Vagina (tissue), 2 donors: ENCODE measurements at regions not wholly inside any gene's neighbourhood (a gene's known extent, or its start where the extent isn't known, plus 50 kb on each side); places are given as distances from the start of the nearest gene placed in this dataset.

Source experiments
- DNase-seq, 2 donors: peaks; one replicate each; pipeline ENCODE4 v3.0.0-alpha.2; 2017; ENCODE audit errors: extremely low spot score in 2 of 2
- H3K27ac ChIP-seq: fragments of 200-600 bp; sonication (generic); one replicate; pipeline ENCODE4 v1.5.1; 2019
- H3K27me3 ChIP-seq: fragments of 200-600 bp; sonication (generic); one replicate; pipeline ENCODE4 v1.5.1; 2019
- H3K36me3 ChIP-seq, 2 donors: fragments of 200-600 bp; sonication (generic); one replicate each; pipeline ENCODE4 v1.5.1; 2017 to 2019
- H3K4me1 ChIP-seq: fragments of 200-600 bp; sonication (generic); one replicate; pipeline ENCODE4 v1.5.1; 2019
- H3K4me3 ChIP-seq, 2 donors: fragments of 200-600 bp; sonication (generic); 1 replicate in 1 of 2; 2 replicates in 1 of 2; pipeline ENCODE4 v1.5.1; 2016 to 2019
- H3K9me3 ChIP-seq: fragments of 200-600 bp; sonication (generic); one replicate; pipeline ENCODE4 v1.5.1; 2019
- CTCF ChIP-seq, 3 experiments: fragments of 450-650 bp in 2 of 3; fragments of 200-600 bp in 1 of 3; sonication (generic) in 1 of 3; IDR thresholded peaks; one replicate each; pipeline ENCODE4 v1.5.1; 2017 to 2019; ENCODE audit warnings: antibody characterized with exemption in 3 of 3, mild to moderate bottlenecking in 2 of 3, moderate library complexity in 2 of 3
- POLR2A ChIP-seq, 2 donors: fragments of 450-650 bp; IDR thresholded peaks; one replicate each; pipeline ENCODE4 v1.6.1; 2017; ENCODE audit warnings: antibody characterized with exemption in 2 of 2, mild to moderate bottlenecking in 2 of 2, moderate library complexity in 2 of 2
- POLR2AphosphoS5 ChIP-seq, 2 donors: sonication (generic); formaldehyde crosslinking; IDR thresholded peaks; one replicate each; pipeline ENCODE4 v1.9.0; 2017; ENCODE audit warnings: antibody characterized with exemption in 2 of 2, mild to moderate bottlenecking in 2 of 2, low read depth in 1 of 2; ENCODE audit not compliant: insufficient read depth in 1 of 2
- intact Hi-C: fragments of 100-400 bp; cut with DNase I; formaldehyde crosslinking; loops from one replicate; pipeline ENCODE4 v1.15.1; 2023

DNA sequence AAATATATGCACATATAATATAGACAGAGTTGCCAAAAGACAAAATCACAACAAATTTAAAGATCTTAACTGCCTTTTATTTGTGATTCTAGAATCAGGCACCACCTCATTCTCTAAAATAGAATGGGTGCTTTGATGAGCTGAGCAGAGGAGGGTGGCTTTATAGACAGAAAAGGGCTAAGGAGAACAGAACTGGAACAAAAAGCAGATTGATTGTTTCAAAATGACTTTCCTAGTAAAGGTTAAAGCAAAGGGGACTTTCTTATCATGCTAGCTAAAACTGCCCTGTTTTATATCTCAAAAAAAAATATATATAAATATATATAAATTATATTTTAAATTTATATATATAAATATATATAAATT is 287.6 kb downstream of the FAT3 start:
- Histone ChIP-seq H3K4me1 (no peaks in the 10 kb centered on the region), H3K36me3 (no peaks in the 10 kb centered on the region), H3K27me3 (no peaks in the 10 kb centered on the region), H3K9me3 (no peaks in the 10 kb centered on the region), H3K4me3 (no peak overlapping the region), H3K27ac (no peak overlapping the region)
- TF ChIP-seq POLR2A (IDR thresholded peaks at IDR 0.05): no peak
- TF ChIP-seq POLR2AphosphoS5 (IDR thresholded peaks at IDR 0.05; ENCODE audit: insufficient read depth in 1 of 2, low read depth in 1 of 2): no peak
- TF ChIP-seq CTCF (IDR thresholded peaks at IDR 0.05): no peak
- intact Hi-C loops: no loop called here
- no peak for DNase-seq

DNA sequence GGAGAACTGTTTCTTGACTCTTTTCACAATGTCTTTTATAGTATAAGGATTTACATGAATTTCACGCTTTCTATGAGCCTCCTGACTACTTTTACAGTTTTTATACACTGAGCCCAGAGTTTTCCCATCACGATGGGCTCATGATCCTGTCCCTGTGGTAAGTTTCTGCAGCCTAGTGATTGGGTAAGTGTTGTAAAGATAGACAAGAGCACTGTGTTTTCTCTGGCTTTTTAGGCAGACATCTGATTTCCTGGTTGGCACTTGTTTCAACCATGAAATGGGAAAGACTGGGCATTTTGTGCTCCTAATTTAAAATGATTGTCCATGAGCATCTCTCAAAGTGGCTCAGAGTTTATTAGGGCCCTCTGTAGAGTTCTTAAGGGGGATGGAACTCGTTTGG is 299.0 kb downstream of the FAT3 start:
- Histone ChIP-seq H3K27me3 (no peaks in the 10 kb centered on the region), H3K27ac (no peak overlapping the region), H3K4me1 (peaks cover 10% of the 10 kb centered on the region), H3K36me3 (no peaks in the 10 kb centered on the region), H3K9me3 (no peaks in the 10 kb centered on the region), H3K4me3 (no peak overlapping the region)
- intact Hi-C loops: no loop called here
- no peak for DNase-seq
- no peak for TF ChIP-seq CTCF (IDR thresholded peaks at IDR 0.05)
- TF ChIP-seq POLR2A (IDR thresholded peaks at IDR 0.05): no peak
- no peak for TF ChIP-seq POLR2AphosphoS5 (IDR thresholded peaks at IDR 0.05; ENCODE audit: insufficient read depth in 1 of 2, low read depth in 1 of 2)

GRCh38 chr11:92524542-92524941 is 299.9 kb downstream of the FAT3 start:
- Histone ChIP-seq H3K9me3 (no peaks in the 10 kb centered on the region), H3K36me3 (no peaks in the 10 kb centered on the region), H3K27me3 (no peaks in the 10 kb centered on the region), H3K4me3 (no peak overlapping the region), H3K27ac (no peak overlapping the region), H3K4me1 (peaks cover 10% of the 10 kb centered on the region)
- intact Hi-C loops: no loop called here
- no peak for TF ChIP-seq POLR2AphosphoS5 (IDR thresholded peaks at IDR 0.05; ENCODE audit: insufficient read depth in 1 of 2, low read depth in 1 of 2)
- TF ChIP-seq CTCF (IDR thresholded peaks at IDR 0.05): no peak
- TF ChIP-seq POLR2A (IDR thresholded peaks at IDR 0.05): no peak
- DNase-seq: no peak

DNA sequence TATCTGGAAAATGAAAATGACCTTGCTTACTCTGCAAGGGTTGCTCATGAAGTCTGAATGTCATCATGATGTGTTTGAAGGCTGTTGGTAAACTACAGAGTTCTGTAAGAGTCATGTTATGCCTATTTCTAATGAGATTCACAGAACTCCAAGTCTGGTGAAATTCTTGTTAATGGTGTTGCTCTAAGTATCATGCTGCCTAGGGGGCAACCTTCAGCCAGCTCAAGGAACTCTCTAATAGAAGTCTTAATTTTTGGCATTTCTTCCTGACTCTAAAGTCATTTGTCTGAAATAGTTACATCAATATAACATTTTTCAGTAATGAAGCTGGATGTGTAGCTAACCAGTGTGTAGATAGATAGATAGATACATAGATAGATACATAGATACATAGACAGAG is 302.8 kb downstream of the FAT3 start:
- intact Hi-C loops: no loop called here
- Histone ChIP-seq H3K36me3 (no peaks in the 10 kb centered on the region), H3K27ac (no peak overlapping the region), H3K4me1 (peaks cover 10% of the 10 kb centered on the region), H3K27me3 (no peaks in the 10 kb centered on the region), H3K9me3 (no peaks in the 10 kb centered on the region), H3K4me3 (no peak overlapping the region)
- TF ChIP-seq POLR2A (IDR thresholded peaks at IDR 0.05) (no peak), POLR2AphosphoS5 (IDR thresholded peaks at IDR 0.05; ENCODE audit: insufficient read depth in 1 of 2, low read depth in 1 of 2) (no peak), CTCF (IDR thresholded peaks at IDR 0.05) (no peak)
- no peak for DNase-seq

DNA sequence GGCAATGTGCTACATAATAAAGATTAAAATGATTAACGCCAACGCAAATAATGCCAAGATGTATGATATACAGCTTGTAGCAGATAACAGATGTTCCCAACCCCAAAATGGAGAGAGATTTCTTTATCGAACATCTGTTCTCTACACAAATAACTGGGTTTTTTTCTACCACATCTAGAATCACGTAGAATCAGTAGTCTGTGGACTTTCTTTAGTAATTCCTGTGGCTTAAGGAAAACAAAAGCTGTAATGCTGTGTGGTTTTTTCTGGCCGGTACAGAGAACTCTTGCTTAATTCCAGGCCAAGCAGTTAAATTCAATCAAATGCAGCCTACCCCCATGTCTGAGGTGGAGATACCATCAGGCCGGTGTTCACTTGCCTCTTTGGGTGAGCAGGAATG is 303.4 kb downstream of the FAT3 start:
- no peak for DNase-seq
- Histone ChIP-seq H3K4me1 (peaks cover 10% of the 10 kb centered on the region), H3K36me3 (no peaks in the 10 kb centered on the region), H3K4me3 (no peak overlapping the region), H3K9me3 (no peaks in the 10 kb centered on the region), H3K27ac (no peak overlapping the region), H3K27me3 (no peaks in the 10 kb centered on the region)
- intact Hi-C loops: no loop called here
- TF ChIP-seq POLR2AphosphoS5 (IDR thresholded peaks at IDR 0.05; ENCODE audit: insufficient read depth in 1 of 2, low read depth in 1 of 2) (no peak), POLR2A (IDR thresholded peaks at IDR 0.05) (no peak), CTCF (IDR thresholded peaks at IDR 0.05) (no peak)
